ENCODE measurements at regions not wholly inside any gene's neighbourhood (a gene's known extent, or its start where the extent isn't known, plus 50 kb on each side); places are given as distances from the start of the nearest gene placed in this dataset.

GRCh38 chr11:95363708-95364107, 132.7 kb upstream of the SESN3 start:
- TF ChIP-seq CTCF (IDR thresholded peaks at IDR 0.05; ENCODE audit: low read depth, low read length) (no peak), EZH2phosphoT487 (IDR thresholded peaks at IDR 0.05; ENCODE audit: low read depth) (no peak)

Measured in OCI-LY3 (cell line).